KMS-11 (cell line): ENCODE measurements at regions not wholly inside any gene's neighbourhood (a gene's known extent, or its start where the extent isn't known, plus 50 kb on each side); places are given as distances from the start of the nearest gene placed in this dataset.

ENCODE experiments used
- H2AFZ ChIP-seq: fragments of 200-600 bp; sonication (generic); 2 replicates; pipeline ENCODE4 v1.6.1; 2016; ENCODE audit warnings: antibody characterized with exemption, mixed run types, low read depth
- H3K27ac ChIP-seq: fragments of 200-600 bp; sonication (generic); 2 replicates; pipeline ENCODE4 v1.6.1; 2016; ENCODE audit warnings: mild to moderate bottlenecking, mixed run types
- H3K27me3 ChIP-seq: fragments of 200-600 bp; sonication (generic); 2 replicates; pipeline ENCODE4 v1.6.1; 2017; ENCODE audit warnings: mild to moderate bottlenecking, low read depth, mixed run types, moderate library complexity; ENCODE audit not compliant: insufficient read depth
- H3K36me3 ChIP-seq: fragments of 200-600 bp; sonication (generic); 2 replicates; pipeline ENCODE4 v1.6.1; 2017; ENCODE audit warnings: mild to moderate bottlenecking, mixed run types; ENCODE audit not compliant: insufficient read depth
- H3K4me1 ChIP-seq: fragments of 200-600 bp; sonication (generic); 2 replicates; pipeline ENCODE4 v1.6.1; 2016; ENCODE audit warnings: mild to moderate bottlenecking, low read depth, mixed run types; ENCODE audit not compliant: poor library complexity, severe bottlenecking
- H3K4me2 ChIP-seq: fragments of 200-600 bp; sonication (generic); 2 replicates; pipeline ENCODE4 v1.7.0; 2016; ENCODE audit warnings: mild to moderate bottlenecking, mixed run types
- H3K4me3 ChIP-seq: fragments of 200-600 bp; sonication (generic); IDR thresholded peaks from 2 replicates; pipeline ENCODE4 v1.6.1; 2017; ENCODE audit warnings: low read depth, low read length, mixed read lengths; ENCODE audit not compliant: insufficient read depth
- H3K79me2 ChIP-seq: fragments of 200-600 bp; sonication (generic); 2 replicates; pipeline ENCODE4 v1.6.1; 2016; ENCODE audit warnings: low read depth, mixed run types; ENCODE audit not compliant: insufficient read depth
- H3K9ac ChIP-seq: fragments of 200-600 bp; sonication (generic); 2 replicates; pipeline ENCODE4 v1.6.1; 2016; ENCODE audit warnings: mild to moderate bottlenecking, mixed run types
- H4K20me1 ChIP-seq: fragments of 200-600 bp; sonication (generic); 2 replicates; pipeline ENCODE4 v1.6.1; 2016; ENCODE audit warnings: mild to moderate bottlenecking, mixed run types; ENCODE audit not compliant: insufficient read depth
- CTCF ChIP-seq: fragments of 200-600 bp; sonication (generic); conservative IDR thresholded peaks from 2 replicates; pipeline ENCODE4 v1.6.1; 2017; ENCODE audit warnings: low read depth, mild to moderate bottlenecking, antibody characterized with exemption, low read length, moderate library complexity, mixed read lengths

DNA sequence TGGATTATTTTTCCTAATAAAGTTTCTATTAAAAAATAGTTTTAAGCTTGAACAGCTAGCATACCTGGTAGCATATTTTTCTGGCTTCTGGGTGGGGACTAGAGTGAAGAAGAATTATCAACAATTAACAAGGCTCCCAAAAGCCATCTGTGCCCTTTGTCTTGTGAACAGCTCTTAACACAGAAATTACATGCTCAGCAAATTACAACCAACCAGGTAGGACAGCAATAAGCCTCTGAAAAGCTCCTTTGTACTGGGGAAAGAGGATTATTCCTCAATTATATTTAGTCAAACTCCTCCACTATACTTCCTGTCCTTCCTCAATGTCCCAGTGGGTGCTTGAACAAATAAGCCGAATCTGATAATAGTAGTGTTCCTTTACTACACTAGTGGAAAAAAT lies 162.8 kb downstream of the RAB38 start:
- Histone ChIP-seq H4K20me1 (no peaks in the 10 kb centered on the region), H3K4me2 (no peak overlapping the region), H3K4me3 (no peak overlapping the region), H3K27me3 (no peaks in the 10 kb centered on the region), H3K9ac (no peak overlapping the region), H3K79me2 (no peaks in the 10 kb centered on the region), H3K36me3 (no peaks in the 10 kb centered on the region), H2AFZ (no peak overlapping the region), H3K4me1 (no peaks in the 10 kb centered on the region), H3K27ac (no peak overlapping the region)
- TF ChIP-seq CTCF = no peak

DNA sequence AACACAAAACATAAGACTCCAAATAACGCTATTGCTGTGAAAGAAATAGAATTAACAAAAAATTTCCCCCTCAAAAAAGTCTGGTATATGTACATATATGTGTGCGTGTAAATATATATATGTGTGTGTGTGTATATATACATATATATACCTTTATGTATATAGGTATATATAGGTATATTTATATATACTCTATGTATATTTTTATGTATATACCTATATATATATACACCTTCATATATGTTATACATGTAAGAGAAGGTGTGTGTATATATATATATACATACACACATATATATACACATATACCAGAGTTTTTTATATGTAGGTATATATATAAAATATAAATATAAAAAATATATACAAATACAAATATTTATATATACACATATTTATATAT lies 199.2 kb downstream of the RAB38 start:
- Histone ChIP-seq H3K4me2 (no peak overlapping the region), H3K27me3 (no peaks in the 10 kb centered on the region), H3K4me1 (no peaks in the 10 kb centered on the region), H3K4me3 (no peak overlapping the region), H2AFZ (no peak overlapping the region), H3K9ac (no peak overlapping the region), H3K27ac (no peak overlapping the region), H3K36me3 (no peaks in the 10 kb centered on the region), H4K20me1 (no peaks in the 10 kb centered on the region), H3K79me2 (no peaks in the 10 kb centered on the region)
- no peak for TF ChIP-seq CTCF

DNA sequence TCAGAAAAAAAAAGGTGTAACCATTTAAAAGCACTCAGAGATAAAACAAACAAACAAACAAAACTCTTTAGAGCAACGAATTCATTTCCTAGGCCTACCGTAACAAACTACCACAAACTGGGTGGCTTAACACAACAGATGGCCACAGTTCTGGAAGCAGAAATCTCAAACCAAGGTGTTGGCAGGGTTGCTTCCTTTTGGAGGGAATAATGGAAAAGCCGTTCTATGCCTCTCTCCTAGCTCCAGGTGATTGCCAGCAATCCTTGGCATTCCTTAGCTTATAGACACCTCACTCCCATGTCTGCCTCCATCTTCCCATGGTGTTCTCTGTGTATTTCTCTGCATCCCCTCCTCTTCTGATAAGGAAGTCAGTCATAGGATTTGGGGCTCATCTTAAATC lies 200.4 kb downstream of the RAB38 start:
- H2AFZ ChIP-seq = no peak overlapping the region
- no peaks in the 10 kb centered on the region for H3K79me2 ChIP-seq

DNA sequence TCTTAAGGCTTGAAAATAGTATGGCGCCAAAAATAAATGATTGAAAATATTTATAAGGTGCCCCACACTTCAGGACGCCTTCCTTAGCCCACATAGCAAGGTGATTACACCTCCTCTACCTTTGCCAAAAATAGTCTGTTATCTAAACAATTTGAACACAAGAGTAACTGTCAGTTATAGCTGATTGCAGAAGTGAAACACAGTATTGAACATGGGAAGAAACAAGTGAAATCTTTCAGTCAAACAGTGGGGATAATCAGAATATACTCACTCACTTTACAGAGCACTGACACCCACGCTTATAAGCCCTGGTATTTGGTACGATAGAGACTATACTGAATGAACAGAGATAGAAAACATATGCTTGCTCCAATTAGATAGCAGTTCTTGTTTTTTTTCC lies 203.1 kb downstream of the RAB38 start:
- no peaks in the 10 kb centered on the region for H3K79me2 ChIP-seq
- H3K27ac ChIP-seq = no peak overlapping the region
- H3K9ac ChIP-seq = no peak overlapping the region
- H3K4me2 ChIP-seq = no peak overlapping the region
- no peak for TF ChIP-seq CTCF
- H2AFZ ChIP-seq = no peak overlapping the region
- H4K20me1 ChIP-seq = no peaks in the 10 kb centered on the region
- no peaks in the 10 kb centered on the region for H3K4me1 ChIP-seq
- no peaks in the 10 kb centered on the region for H3K36me3 ChIP-seq
- no peaks in the 10 kb centered on the region for H3K27me3 ChIP-seq
- no peak overlapping the region for H3K4me3 ChIP-seq

More for the DNA sequence above, 200.4 kb downstream of the RAB38 start:
- H3K27me3 ChIP-seq = no peaks in the 10 kb centered on the region
- H3K27ac ChIP-seq = no peak overlapping the region
- H4K20me1 ChIP-seq = no peaks in the 10 kb centered on the region
- no peak overlapping the region for H3K9ac ChIP-seq
- TF ChIP-seq CTCF = no peak
- H3K4me2 ChIP-seq = no peak overlapping the region
- no peaks in the 10 kb centered on the region for H3K4me1 ChIP-seq
- no peaks in the 10 kb centered on the region for H3K36me3 ChIP-seq
- no peak overlapping the region for H3K4me3 ChIP-seq

DNA sequence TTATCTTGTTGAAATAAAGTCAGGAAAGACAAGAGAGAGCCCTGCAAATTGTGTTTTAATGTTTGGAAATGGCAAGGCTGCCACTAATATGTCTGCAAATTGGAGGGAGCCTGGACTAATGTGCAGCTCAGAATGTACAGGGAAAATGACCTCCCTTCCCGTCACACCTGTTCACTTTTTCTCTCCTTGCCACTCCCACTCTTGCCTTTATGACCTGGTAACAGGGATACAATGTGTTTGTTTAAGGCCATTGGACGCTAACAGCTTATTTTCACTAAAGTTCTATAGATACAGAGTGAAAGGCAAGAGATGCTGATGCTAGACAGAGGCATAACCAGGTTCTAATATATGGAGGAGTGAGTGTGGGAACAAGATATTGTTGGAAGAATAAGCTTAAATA lies 203.9 kb downstream of the RAB38 start:
- H3K79me2 ChIP-seq = no peaks in the 10 kb centered on the region
- no peaks in the 10 kb centered on the region for H3K36me3 ChIP-seq
- no peaks in the 10 kb centered on the region for H3K4me1 ChIP-seq
- H3K4me3 ChIP-seq = no peak overlapping the region
- TF ChIP-seq CTCF = no peak
- H3K4me2 ChIP-seq = no peak overlapping the region
- H3K27ac ChIP-seq = no peak overlapping the region
- H3K9ac ChIP-seq = no peak overlapping the region
- H4K20me1 ChIP-seq = no peaks in the 10 kb centered on the region
- no peak overlapping the region for H2AFZ ChIP-seq
- no peaks in the 10 kb centered on the region for H3K27me3 ChIP-seq
